ENCODE measurements at regions not wholly inside any gene's neighbourhood (a gene's known extent, or its start where the extent isn't known, plus 50 kb on each side); places are given as distances from the start of the nearest gene placed in this dataset.

- no peaks in the 10 kb centered on the region for H3K9me3 ChIP-seq
These were observed 57.4 kb upstream of the BMAL1 start for GRCh38 chr11:13220148-13220547.

GRCh38 chr11:13221722-13222121, 55.9 kb upstream of the BMAL1 start:
- H3K4me1 ChIP-seq = no peaks in the 10 kb centered on the region
- no peak overlapping the region for H3K4me3 ChIP-seq
- no peaks in the 10 kb centered on the region for H3K27me3 ChIP-seq
- no peaks in the 10 kb centered on the region for H3K9me3 ChIP-seq
- intact Hi-C loops (cut with DNase I) = no loop called here
- no peak for TF ChIP-seq POLR2AphosphoS5 (IDR thresholded peaks at IDR 0.05)
- TF ChIP-seq POLR2A (IDR thresholded peaks at IDR 0.05) = no peak
- no peak for TF ChIP-seq EP300 (IDR thresholded peaks at IDR 0.05)
- TF ChIP-seq CTCF (IDR thresholded peaks at IDR 0.05) = no peak
- H3K36me3 ChIP-seq = no peaks in the 10 kb centered on the region
- WGBS, 2 donors = 89 to 93% methylated on average over 4 of the region's 4 CpGs
- H3K27ac ChIP-seq = no peak overlapping the region
- no peak for DNase-seq

More at GRCh38 chr11:13220148-13220547, 57.4 kb upstream of the BMAL1 start:
- H3K27me3 ChIP-seq = peaks cover 0 to 2% (median 0%) of the 10 kb centered on the region in 3 donors
- no peak for DNase-seq
- intact Hi-C loops (cut with DNase I) = no loop called here
- peaks cover 0 to 3% (median 0%) of the 10 kb centered on the region in 4 donors for H3K4me1 ChIP-seq
- H3K27ac ChIP-seq = no peak overlapping the region
- TF ChIP-seq CTCF (IDR thresholded peaks at IDR 0.05) = no peak
- TF ChIP-seq POLR2A (IDR thresholded peaks at IDR 0.05) = no peak
- TF ChIP-seq POLR2AphosphoS5 (IDR thresholded peaks at IDR 0.05) = no peak
- no peak for TF ChIP-seq EP300 (IDR thresholded peaks at IDR 0.05)
- H3K4me3 ChIP-seq = no peak overlapping the region
- no peaks in the 10 kb centered on the region for H3K36me3 ChIP-seq
- 90 to 92% methylated on average over 3 of the region's 3 CpGs for WGBS, 2 donors

GRCh38 chr11:13222285-13222684, 55.3 kb upstream of the BMAL1 start:
- Histone ChIP-seq H3K27me3 (no peaks in the 10 kb centered on the region), H3K36me3 (no peaks in the 10 kb centered on the region), H3K4me1 (no peaks in the 10 kb centered on the region), H3K27ac (no peak overlapping the region), H3K4me3 (no peak overlapping the region), H3K9me3 (no peaks in the 10 kb centered on the region)
- WGBS, 2 donors = 76 to 80% methylated on average over 3 of the region's 3 CpGs
- TF ChIP-seq POLR2A (IDR thresholded peaks at IDR 0.05) = no peak
- no peak for TF ChIP-seq CTCF (IDR thresholded peaks at IDR 0.05)
- TF ChIP-seq POLR2AphosphoS5 (IDR thresholded peaks at IDR 0.05) = no peak
- TF ChIP-seq EP300 (IDR thresholded peaks at IDR 0.05) = no peak
- DNase-seq = no peak
- intact Hi-C loops (cut with DNase I) = no loop called here

GRCh38 chr11:13223112-13223511, 54.5 kb upstream of the BMAL1 start:
- intact Hi-C loops (cut with DNase I) = no loop called here
- WGBS, 2 donors = 13 to 47% methylated on average over 5 of the region's 5 CpGs
- no peak overlapping the region for H3K27ac ChIP-seq
- H3K36me3 ChIP-seq = no peaks in the 10 kb centered on the region
- DNase-seq = no peak
- no peaks in the 10 kb centered on the region for H3K4me1 ChIP-seq
- no peak for TF ChIP-seq POLR2A (IDR thresholded peaks at IDR 0.05)
- no peak for TF ChIP-seq CTCF (IDR thresholded peaks at IDR 0.05)
- TF ChIP-seq EP300 (IDR thresholded peaks at IDR 0.05) = no peak
- no peak for TF ChIP-seq POLR2AphosphoS5 (IDR thresholded peaks at IDR 0.05)
- H3K4me3 ChIP-seq = no peak overlapping the region
- no peaks in the 10 kb centered on the region for H3K27me3 ChIP-seq
- H3K9me3 ChIP-seq = no peaks in the 10 kb centered on the region

GRCh38 chr11:13224324-13224723, 53.3 kb upstream of the BMAL1 start:
- WGBS, 2 donors = 94 to 99% methylated on average over 1 of the region's 1 CpG
- Histone ChIP-seq H3K4me3 (no peak overlapping the region), H3K27me3 (no peaks in the 10 kb centered on the region), H3K36me3 (no peaks in the 10 kb centered on the region), H3K4me1 (peaks cover 0 to 2% (median 0%) of the 10 kb centered on the region in 4 donors), H3K27ac (no peak overlapping the region), H3K9me3 (no peaks in the 10 kb centered on the region)
- intact Hi-C loops (cut with DNase I) = no loop called here
- TF ChIP-seq CTCF (IDR thresholded peaks at IDR 0.05) (no peak), POLR2A (IDR thresholded peaks at IDR 0.05) (no peak)
- DNase-seq = no peak
